HG02759 (cell line): ENCODE measurements at regions not wholly inside any gene's neighbourhood (a gene's known extent, or its start where the extent isn't known, plus 50 kb on each side); places are given as distances from the start of the nearest gene placed in this dataset.

Source experiments
- ATAC-seq: cut with Tn5 transposase; IDR thresholded peaks from one replicate; pipeline ENCODE4 v1.9.1; 2021; ENCODE audit warnings: mild to moderate bottlenecking, moderate library complexity; ENCODE audit not compliant: unreplicated experiment

DNA sequence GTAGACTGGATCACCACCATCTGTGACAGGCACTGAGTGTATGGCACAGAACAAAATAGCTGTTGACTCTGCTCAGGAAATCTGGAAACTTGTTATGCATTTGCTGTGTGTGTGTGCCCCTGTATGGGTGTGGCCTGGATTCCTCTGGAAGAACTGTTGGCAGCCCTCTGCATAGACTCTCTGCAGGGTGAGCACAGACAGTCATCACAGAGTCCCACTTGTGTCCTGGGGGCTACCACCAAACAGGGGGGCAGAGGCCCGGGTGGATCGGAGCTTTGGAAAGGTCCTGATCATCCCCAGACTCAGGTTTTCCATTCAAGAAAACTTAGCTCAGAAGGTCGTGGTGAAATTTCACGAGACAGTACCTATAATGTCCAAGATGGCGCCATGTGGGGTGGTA, 258.6 kb downstream of the SOX11 start:
- no peak for ATAC-seq

DNA sequence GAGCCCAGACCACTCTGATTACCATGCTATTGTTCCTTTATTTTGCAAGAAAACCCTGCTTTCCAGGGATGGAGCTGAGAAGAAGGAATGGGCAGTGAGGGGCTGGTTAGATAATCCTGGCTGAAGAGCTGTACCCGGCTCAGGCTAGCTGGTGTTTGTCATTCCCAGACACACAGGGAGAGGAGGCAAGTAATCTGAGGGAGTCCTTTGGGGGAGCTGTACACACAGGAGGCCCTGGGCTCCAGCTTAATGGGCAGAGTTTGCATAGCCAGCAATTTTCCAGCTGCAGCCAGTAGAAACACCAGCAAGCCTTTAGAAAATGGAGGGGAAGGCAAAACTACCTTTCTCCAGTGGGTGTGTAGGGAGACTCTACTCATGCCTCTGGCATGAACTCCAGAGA, 259.3 kb downstream of the SOX11 start:
- ATAC-seq = no peak

DNA sequence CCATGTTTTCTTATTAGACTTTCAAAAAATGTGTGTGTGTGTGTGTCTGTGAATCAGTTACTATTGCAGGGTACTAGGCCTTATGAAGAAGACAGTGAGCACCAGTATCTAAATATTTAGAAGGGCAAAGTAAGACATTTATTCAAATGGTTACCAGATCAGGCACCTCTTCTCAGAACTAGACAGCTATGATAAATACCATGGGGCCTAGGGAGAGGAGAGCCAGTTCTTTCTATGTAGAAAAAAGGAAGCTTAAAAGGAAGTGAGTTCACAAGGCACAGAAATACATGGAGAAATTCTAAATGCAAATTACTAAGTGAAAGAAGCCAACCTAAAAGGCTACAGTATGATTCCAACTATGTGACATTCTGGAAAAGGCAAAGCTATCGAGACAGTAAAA, 261.3 kb downstream of the SOX11 start:
- ATAC-seq = no peak

DNA sequence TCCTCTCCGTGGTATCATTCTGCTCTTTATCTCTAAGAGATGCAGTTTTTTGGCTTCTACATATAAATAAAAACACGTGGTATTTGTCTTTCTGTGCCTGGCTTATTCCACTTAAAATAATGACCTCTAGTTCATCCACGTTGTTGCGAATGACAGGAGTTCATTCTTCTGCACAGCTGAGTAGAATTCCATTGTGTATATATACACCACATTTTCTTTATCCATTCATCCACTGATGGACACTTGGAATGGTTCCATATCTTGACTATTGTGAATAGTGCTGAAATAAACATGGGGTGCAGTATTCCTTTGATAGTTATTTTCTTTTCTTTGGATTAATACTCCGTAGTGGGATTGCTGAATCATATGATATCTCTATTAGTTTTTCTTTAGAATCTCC, 262.3 kb downstream of the SOX11 start:
- ATAC-seq = no peak

DNA sequence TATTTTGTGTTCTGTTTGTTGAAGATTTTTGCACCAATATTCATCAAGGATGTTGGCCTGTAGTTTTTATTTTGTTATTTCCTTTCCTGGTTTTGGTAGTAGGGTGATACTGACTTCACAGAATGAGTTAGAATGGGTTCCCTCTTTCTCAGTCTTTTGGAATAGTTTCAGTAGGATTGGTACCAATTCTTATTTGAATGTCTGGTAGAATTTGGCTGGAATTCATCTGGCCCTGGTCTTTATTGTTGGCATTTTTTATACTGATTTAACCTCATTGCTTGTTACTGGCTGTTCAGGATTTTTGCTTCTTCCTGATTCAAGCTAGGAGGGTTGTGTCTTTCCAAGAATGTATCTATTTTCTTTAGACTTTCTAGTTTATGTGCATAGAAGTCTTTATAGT, 263.7 kb downstream of the SOX11 start:
- ATAC-seq = no peak

DNA sequence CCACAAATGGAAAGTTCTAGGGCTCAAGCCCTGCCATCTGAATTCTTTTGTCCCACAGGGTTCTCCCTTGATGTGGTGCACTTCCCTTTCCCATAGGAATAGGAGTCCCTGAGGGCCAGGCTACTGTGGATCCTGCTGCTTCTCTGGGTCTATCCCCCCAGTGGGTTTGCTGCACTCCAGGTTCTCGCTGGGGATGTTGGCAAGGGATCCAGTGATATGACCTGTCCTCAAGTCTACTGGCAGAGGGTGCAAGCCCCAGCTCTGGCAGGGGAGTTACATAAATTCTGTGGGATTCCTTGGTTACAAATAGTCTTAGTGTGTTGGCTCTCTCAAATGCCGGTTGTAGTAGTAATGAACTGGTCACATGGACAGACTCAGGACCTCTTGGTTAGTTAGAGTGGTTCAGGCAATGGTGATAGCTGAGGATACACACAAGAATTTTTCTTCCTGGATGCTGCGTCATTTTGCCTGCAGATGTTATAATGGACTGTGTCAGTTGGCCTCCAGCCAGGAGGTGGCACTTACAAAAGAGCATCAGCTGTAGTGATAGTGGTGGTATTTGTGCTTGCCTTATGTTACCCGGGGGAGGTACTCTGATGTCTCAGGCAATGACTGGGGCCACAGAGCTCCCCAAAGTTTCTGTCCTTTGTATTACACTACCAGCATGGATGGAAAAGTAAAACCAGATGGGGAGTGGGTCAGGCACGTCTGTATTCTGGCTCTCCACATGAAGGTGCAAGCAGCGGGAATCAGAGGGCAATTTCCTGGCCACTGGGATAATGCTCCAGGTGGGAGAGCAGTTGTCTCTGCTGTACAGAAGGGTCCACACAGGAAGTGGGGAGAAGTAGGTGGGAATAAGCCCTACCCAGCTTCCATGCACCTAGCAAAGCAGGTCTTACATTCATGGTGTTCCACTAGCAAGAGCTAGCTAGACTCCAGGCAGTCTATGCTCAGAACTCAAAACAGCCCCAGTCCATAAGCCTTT, 267.9 kb downstream of the SOX11 start:
- ATAC-seq = no peak

DNA sequence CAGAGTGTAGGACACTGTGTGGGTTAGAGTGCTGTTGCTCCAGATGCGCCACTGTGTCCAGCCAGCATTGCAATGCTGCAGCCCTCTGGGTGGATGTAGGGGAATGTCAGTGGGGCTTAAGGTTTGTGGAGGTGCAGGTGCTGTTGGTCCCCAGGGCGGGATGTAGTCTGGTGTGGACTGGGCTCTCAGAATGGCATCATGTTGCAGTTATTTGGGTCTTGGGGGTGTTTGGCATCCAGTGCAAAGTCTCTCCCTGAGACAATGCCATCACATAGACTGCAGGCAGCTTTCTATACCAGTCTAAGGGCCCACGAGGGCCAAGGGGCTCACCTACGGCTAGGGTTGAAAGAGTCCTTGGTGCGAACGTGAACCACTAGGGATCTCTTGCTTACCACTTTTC, 275.3 kb downstream of the SOX11 start:
- no peak for ATAC-seq

DNA sequence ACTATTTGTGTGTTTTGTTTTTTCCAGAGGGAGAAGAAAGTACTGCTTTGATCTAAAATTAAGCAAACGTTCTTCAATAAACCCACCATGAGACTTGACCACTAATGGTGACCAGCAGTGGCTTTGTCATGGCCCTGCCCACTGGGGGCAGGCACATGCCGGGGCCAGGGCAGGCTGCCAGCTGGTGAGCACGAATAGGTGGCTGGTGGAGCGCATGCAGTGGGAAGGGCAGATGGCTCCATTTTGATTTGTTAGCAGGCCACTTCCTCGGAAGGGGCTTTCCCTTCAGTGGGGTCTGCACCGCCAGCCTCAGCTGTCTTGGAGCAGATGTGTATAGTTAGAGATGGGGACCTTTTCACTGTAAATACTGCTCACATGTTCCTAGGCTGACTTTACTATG, 277.1 kb downstream of the SOX11 start:
- no peak for ATAC-seq

DNA sequence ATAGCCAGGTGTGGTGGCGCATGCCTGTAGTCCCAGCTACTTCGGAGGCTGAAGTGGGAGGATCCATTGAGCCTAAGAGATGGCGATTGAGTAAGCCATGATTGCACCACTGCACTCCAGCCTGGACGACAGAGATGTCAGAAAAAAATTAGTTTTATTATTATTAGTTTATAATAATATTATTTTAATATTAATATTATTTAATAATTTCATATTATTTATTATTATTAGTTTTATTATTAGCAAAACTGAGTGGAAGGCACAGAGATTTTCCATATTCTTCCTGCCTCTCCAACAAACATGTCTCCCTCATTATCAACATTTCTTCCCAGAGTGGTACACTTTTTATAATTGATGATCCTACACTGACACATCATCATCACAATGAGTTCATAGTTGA, 278.2 kb downstream of the SOX11 start:
- no peak for ATAC-seq

DNA sequence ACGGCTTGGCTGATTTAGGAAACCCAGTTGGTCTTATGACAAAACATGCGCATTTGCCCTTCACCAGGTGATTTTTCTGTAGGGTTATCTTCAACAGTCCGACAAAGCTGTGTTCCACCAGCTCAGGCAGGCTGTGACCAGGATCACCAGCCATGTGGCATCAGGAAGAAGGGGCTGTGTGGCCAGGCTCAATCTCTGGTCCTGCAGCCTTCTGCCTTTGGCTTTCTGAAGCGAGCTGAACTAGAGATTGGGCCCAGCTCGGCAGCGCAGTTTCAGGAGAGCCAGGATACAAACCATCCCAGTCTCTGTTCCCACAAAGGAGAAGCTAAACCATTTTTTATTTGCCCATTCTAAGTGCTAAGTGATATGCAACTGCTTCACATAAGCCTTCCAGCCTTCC, 282.3 kb downstream of the SOX11 start:
- ATAC-seq = no peak

DNA sequence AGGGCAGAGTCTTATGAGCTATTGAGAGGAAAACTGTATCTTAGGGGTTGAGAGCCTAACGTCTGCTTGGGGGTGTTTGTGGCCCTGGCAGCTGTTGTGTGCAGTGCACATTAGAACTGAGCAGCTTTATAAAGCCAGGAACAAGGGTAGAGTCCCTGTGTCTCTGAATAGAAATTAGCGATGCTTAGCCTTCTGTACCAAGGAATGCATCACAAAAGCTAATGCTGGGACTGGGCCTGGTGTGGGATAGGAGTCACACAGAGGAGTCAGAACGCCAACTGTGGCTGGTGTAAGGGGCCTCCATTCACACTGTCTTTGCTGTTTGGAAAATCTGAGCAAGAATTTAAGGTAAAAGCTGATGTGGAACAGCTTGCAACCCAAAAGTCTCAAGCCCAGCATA, 283.2 kb downstream of the SOX11 start:
- ATAC-seq = no peak

DNA sequence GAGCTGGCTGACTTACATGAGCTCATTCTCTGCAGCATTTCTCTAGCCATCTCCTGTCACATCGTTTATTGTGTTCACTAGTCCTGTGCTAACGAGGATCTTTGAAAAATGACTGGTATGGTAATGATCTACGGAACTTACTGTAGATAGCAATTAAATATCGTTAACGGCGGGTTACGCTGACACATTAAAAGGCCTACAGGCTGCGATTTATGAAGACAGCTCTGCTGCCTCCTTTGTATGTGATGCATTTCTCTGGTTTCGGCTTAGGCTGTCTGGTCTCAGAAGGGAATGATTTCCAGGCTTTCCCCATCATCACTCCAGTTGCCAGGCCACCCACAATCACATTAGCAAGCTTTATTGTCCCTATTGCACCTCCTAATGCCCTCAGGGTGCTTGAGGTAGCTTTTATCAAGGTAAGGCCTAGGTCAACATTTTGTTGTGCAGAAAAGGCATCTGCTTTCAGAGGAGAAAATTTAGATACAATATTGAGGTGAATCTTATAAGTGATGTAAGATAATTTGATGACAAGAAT, 284.4 kb downstream of the SOX11 start:
- ATAC-seq = no peak

DNA sequence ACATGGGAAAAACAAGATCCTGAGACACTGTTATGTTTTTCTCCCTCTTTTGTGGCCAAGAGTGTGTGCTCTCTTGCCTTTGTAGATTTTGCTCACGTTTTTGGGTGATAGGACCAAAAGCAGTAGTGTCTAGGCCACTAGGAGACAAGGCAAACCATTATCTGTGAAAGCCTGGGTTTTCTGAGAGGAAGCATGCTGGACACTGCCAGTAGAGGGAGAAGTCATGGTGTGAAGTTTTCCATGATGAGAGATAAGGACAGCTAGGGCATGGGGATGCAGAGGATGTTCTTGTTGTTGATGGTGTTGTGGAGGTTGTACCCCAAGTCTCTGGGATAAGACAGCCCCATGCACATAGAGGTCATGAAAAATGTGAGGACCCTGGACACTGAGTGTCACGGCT, 285.3 kb downstream of the SOX11 start:
- ATAC-seq = no peak

DNA sequence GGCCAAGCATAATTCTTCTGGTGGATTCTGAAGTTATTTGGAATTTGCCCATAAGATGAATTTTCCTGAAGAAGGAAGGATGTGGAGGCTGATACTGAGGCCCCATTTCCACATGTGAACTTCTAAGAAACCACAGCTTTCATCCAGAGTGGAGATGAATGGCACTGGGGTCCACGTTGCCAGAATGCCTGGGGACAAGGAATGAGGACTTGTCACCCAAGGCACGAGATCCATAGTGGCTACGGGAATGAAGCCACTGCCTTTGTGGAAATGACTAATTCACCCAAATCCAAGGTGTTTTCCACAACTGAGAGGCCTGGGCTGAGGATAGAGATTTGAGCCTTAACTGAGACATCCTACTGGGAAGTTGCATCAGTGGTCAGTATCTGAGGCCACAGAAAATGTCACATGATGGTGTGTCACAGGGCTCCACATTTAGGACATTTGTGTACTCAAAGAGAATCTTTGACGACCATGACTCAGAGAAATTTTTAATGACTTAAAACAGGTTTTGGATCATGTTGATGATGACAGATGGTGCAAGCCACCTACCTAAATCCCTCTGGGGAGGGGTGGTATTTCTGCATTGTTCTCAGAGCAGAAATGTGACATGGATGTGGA, 286.1 kb downstream of the SOX11 start:
- no peak for ATAC-seq

DNA sequence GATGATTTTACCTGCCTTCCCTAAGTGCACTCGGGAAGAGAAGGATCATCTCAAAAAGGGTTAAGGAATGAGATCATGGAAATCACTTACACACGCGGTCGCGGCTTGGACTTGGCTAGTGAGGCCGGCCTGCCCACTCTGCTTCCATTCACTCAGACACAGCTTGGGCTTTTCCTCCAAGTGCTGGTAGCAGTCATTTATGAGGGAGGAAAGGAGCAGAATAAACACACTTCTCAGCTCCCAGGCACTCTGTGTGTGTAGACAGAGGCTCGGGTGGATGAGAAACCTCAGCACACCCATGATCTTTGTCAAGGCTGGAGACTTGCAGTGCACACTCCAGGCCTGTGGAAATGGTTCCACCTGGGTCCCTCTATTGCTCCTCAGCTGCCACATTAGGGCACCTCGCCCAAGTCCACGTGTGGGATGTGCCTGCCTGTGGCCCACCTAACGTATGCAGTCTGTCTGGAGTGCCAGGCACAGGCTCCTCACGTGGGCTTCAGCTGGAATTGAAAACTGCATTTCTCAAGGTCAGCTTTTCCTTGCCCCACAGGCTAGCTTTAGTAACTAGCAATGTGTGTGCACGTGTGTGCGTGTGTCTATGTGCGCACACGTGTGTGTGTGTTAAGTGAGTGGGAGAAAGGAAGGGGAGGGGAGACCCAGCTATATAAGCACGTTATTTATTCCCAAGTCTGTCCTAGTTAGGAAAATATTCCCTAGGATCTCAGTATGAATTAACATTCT, 288.4 kb downstream of the SOX11 start:
- no peak for ATAC-seq

DNA sequence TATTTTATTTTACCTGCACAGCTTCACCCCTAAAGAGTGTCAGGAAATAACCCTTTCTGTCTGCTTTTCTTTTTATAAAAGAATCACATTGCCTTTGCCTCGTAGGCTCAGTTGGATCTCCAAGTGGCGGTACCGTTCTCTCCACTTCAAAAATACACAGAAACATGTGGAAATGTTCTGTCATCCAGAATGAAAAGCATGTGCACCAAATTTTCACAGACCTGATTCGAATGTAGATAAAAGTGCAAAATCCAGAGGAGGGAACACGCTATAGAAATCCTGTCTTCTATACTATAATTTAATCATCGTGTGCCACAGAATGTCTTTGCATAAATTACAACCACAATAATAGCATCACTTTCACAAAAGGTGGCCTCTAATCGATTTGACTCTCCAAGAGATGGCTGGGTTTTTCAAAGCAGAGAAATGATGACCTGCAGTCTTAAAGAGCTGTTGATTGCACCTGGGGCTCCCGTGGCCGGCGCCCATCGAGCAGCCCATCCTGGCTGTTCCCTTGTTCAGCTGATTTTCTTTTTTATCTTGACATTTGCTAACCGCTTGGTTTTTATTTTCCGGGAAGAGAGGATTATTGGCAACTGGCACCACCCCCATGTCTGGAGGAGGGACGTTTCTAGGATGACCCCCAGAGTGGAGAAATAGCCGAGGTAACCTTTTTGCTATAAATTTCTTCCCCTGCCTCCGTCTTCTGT, 290.2 kb downstream of the SOX11 start:
- no peak for ATAC-seq

DNA sequence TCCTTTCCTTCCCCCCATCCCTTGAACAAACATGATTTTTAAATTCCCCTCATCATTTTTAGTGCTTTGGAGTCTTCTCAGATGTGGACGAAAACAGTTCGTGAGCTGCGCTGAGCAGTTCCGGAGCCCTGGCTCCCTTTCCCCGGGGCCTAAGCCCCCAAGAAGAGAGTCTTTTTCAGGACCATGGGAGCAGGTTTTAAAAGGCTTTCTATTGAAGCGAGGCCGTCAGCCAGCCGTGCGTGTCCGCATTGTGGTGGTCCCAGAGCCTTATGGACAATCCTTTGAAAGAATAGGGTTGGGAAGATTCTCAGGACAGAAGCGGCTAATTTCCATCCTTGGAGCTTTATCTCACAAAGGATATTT, 290.7 kb downstream of the SOX11 start:
- no peak for ATAC-seq

DNA sequence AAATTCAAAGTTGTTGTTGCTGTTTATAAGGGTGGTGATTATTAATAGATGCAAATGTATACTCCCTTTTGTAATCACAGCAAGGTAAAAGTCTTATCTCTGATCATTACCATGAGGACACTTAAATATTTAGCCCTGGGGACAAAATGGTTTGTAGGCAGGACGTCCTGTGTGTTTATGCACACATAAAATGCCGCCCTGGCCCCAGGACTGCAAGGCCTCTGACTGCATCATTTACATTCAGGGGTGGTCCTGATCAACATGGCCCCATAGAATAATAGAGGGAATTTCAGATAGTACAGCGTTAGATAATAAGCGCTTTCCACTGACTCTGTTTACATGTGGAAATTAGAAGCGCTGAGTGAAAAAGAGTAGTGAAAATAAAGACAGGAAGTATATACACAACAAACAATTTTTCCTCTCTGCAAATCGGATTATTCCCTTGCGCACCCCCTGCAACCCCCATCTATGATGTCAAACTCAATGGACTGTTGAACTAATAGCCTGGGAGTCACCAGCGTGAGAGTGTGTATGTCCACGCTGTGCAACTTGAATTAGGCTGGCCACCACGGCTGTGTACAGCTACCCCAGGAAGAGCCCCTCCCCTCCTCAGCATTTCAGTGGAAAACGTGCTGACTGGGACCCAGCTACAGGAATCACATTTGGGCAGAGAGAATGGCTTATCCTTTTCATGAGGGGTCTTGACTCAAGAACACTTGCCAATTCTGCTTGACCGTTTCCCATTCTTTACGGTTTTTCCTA, 291.5 kb downstream of the SOX11 start:
- ATAC-seq = no peak

DNA sequence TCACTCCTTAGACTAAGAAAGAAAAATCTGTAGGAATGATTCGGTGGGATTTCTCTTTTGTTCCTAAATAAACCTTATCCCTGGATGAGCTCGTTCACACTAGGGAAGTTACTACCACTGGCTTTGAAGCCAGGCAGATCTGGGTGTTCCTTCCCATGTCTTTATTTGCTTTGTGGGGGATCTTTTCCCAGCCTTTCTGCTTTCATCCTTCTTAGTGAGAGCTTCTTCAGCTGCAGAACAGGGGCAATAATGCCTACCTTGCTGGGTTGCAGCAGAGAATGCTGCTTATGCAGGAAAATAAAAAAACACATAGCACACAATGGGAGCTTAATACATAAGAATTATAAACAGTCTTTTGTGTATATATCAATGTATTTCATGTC, 292.1 kb downstream of the SOX11 start:
- ATAC-seq = no peak

DNA sequence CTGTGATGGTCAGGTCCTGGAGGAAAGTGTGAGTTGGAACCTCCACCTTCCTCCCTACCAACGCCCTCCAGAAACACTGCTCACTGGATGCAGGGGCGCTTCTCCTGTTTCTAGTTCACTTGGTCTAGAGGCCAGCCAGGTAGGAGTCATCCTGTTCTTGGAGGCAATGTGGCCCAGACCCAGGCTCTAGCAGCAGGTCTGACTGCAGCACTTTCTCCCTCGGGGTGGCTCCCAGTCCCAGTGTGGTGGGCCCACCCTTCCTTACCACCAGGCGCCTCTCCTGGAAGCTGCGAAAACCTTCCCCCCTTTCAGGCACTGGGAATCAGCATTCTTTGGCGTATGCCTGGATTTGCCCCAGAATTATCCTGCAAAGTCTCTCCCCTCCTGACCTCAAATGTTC, 292.8 kb downstream of the SOX11 start:
- ATAC-seq = no peak
